GM19023 (cell line): ENCODE measurements at regions not wholly inside any gene's neighbourhood (a gene's known extent, or its start where the extent isn't known, plus 50 kb on each side); places are given as distances from the start of the nearest gene placed in this dataset.
"Not testable (repeated sequence)": the region's sequence is repeated elsewhere in the genome, so short reads cannot be mapped to it uniquely, and the experiment has no call there.

ENCODE experiments used
- ATAC-seq: cut with Tn5 transposase; IDR thresholded peaks from one replicate; pipeline ENCODE4 v1.9.1; 2021; ENCODE audit warnings: mild to moderate bottlenecking, moderate library complexity; ENCODE audit not compliant: unreplicated experiment

DNA sequence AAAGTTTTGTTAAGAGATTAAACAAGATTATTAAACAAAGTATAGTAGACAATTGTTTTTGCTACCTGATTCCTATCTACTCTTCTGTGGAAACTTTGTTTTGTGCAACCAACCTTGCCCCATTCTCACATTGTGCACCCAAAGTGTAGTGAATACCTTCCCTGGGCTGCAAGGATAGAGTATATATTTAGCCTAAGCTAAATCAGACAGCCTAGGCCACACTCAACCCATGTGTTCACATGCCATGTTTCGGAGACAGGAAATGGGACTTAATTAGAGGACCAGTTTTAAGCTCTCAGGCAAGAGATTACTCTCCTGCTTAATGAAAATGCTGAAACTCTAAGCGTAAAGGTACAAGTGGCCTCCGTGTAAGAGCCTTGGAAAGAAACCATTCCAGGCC, 734.9 kb upstream of the USP15 start:
- ATAC-seq, result no peak

DNA sequence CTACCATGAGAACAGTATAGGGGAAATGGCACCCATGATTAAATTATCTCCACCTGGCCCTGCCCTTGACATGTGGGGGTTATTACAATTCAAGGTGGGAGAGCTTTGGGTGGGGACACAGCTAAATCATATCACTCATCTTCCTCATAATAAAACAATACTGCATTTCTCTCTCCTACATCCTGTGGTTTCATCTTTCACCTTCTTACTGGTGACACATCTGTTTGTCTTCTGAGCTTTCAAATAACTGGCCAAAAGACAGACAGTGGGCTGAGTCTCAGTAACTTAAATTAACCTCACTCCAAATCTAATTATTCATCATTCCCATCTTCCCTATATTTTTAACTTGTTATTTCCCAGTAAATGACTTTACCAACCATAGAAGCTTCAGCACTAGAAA, 729.7 kb upstream of the USP15 start:
- ATAC-seq, result no peak

- ATAC-seq, result no peak
Observed at GRCh38 chr12:61531195-61531594, 729.0 kb upstream of the USP15 start.

DNA sequence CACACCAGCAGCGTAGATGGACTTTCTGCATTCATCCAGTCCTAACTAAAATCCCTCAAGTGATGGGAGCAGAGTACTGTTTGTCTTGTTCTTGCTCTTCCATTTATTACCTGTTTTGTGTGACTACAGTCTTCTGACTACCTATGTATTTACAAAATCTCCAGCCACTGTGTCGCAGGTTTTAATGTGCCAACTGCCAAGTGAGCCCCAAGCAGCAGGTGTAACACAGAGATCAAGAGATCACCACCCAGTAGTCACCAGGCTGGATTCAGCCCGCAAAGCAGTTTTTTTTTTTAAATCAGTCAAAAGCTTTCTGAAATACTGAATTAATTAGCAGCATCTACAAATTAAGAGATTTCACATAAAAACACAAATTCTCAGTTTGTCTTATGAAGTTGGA, 724.1 kb upstream of the USP15 start:
- no peak for ATAC-seq

DNA sequence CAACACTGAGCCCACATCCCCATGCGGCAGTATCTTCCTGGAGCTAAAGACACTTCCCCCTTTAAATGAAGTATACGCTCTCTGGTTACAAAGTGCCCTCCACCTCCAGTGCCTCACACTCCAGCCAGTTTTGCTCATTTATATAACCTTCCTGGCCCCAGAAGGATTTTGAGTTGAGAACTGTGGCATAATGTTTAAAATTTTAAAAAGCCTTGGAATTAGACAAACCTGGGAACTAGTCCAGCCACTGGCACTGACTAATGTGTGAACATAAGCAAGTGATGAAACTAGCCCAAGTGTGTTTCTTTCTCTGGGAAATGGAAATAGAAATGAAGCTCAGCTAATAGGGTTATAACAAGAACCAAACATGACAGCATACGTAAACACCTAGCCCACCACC, 723.7 kb upstream of the USP15 start:
- no peak for ATAC-seq

GRCh38 chr12:61538951-61539350, 721.3 kb upstream of the USP15 start:
- no peak for ATAC-seq

- no peak for ATAC-seq
Observed at GRCh38 chr12:61542551-61542950, 717.7 kb upstream of the USP15 start.

- ATAC-seq, result no peak
Observed at GRCh38 chr12:61546296-61546695, 713.9 kb upstream of the USP15 start.

GRCh38 chr12:61553091-61553490, 707.1 kb upstream of the USP15 start:
- ATAC-seq, result no peak

GRCh38 chr12:61554268-61555008, 705.8 kb upstream of the USP15 start:
- ATAC-seq, result no peak

- ATAC-seq, result no peak
Observed at GRCh38 chr12:61563665-61564450, 696.3 kb upstream of the USP15 start.

- ATAC-seq, result no peak
Observed at GRCh38 chr12:61564466-61564865, 695.7 kb upstream of the USP15 start.

DNA sequence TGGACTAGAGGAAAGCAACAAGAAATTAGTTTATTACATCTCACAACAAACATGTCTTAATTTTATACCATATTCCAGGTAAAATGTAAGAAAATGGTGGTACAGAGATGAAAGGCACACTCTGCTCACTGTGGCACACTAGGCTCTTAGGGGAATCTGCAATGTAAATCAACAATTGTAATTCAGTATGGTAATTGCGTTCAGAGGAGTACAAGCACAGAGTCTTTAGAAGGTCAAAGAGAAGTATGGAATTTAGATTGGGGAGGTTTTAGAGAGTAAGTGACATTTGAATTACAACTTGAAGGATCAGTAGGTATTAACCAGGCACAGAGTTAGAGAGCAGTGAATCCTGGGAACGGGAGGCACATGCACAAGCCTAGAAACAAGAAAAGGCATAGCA, 694.0 kb upstream of the USP15 start:
- no peak for ATAC-seq

- no peak for ATAC-seq
Observed at GRCh38 chr12:61574339-61574738, 685.9 kb upstream of the USP15 start.

GRCh38 chr12:61584943-61585342, 675.3 kb upstream of the USP15 start:
- ATAC-seq, result no peak

- not testable (repeated sequence) for ATAC-seq
Observed at GRCh38 chr12:61590864-61591263, 669.3 kb upstream of the USP15 start.

DNA sequence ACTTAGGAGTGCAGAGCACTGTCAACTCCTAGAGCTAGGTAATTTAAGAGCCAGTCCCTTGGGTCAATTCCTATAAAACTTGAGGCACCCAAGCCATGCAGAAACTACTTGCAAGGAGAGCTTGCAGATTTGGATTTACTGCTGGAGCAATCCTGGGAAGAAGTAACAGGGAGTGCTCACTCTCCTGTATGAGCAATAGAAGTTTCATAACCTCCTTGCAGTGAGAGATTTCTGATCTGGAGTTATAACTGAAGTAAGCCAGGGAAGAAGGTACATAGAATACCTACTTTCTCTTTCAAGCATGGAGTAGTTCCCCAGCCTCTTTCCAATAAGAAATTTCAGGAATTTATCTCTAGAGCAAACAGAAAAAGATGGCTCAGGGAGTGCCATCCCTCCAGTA, 650.1 kb upstream of the USP15 start:
- ATAC-seq, result no peak

DNA sequence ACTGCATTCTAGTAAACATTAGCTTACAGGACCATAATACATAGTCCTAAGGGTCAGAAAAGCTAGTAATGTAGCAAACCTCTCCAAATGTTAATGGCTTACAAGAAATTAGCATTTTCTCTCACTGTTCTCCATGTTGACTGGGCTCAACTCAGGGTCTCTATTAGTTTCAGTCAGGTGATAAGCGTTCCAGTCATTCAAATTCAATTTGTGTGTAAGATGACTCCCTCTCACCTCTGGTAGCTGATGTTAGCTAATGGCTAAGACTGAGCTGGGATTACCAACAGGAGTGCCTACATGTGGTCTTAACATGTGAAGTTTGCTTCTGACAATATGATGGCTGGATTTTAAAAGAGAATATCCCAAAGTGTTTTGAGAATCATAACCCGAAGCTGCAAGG, 630.5 kb upstream of the USP15 start:
- ATAC-seq, result no peak

DNA sequence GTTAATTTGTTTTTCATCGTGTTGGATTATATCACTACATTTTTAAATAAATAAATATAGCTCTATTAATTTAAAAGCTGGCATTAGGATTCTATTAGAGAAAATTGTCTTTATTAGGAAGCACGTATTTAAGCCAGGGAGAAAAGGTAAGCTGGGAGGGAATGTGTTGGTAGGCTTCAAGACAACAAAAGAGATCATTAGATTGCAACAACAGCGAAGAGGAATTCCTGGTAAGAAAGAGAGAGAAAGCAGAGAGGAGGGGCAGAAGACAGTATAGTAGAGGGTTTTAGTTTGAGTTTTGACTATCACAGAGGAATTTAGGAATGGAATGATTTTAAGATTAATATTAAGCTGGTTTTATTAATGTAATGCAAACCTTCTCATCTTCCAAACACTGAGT, 613.6 kb upstream of the USP15 start:
- no peak for ATAC-seq

DNA sequence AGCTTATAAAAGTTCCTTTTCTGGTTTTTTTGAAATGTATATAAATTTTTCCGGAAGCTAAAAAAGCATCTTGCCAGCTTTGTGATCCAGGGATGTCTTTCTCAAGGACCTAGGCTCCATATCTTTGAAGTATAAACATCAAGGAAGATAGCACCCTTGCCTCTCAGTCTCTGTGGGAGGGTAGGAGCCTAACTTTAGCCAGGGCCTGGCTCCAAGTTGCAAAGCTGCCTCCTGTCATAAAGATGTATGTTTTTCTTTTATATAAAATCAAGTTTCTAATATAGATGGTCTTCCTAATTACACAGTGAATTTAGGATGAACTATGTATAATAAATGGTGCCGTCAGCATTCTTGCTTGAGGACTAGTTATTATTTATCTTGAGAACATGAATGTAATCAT, 612.6 kb upstream of the USP15 start:
- no peak for ATAC-seq

- ATAC-seq, result no peak
Observed at GRCh38 chr12:61652265-61652664, 607.9 kb upstream of the USP15 start.

DNA sequence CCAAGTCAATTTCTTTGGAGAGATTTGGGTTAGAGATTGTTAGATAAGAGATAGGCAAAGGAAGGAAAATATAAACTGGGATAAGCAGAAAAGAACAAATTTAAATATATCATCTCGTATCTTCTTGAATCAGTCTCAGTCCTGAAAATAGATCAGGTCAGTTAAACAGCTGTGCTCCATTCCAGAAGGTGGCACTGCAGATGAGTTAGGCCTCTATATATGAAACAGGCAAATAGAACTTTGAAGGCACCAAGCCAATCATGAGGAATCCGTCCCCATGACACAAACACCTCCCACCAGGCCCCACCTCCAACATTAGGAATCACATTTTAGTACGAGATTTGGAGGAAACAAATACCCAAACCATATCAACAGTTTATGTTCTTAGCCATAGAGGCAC, 605.5 kb upstream of the USP15 start:
- no peak for ATAC-seq

DNA sequence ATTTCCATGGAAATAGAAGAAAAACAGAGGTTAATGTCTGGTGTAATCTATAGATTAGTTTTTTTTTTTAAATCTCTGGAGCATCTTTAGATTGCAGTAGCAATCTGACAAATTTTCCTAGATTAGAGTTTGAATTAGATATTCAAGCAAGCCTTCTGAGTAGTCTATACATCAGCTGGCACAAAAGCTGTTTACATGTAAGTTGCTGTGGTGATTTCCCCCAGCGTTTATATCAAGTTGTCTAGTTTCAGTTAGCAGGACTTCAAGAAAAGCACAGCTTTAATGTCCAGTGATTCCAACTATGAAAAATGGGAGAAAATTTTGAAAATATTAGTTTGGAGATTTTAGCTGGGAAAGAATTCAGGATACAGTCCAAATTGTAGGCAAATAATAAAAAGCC, 605.0 kb upstream of the USP15 start:
- no peak for ATAC-seq
